Testis (tissue), 2 donors: ENCODE measurements at regions not wholly inside any gene's neighbourhood (a gene's known extent, or its start where the extent isn't known, plus 50 kb on each side); places are given as distances from the start of the nearest gene placed in this dataset.

Source experiments
- DNase-seq: peaks from one replicate; pipeline ENCODE4 v3.0.0-alpha.2; 2019
- H3K27ac ChIP-seq, 2 donors: fragments of 200-600 bp; sonication (generic); one replicate each; pipeline ENCODE4 v1.5.1; 2019
- H3K27me3 ChIP-seq: fragments of 200-600 bp; sonication (generic); one replicate; pipeline ENCODE4 v1.5.1; 2019
- H3K36me3 ChIP-seq: fragments of 200-600 bp; sonication (generic); one replicate; pipeline ENCODE4 v1.5.1; 2017; ENCODE audit warnings: low read depth; ENCODE audit errors: missing control alignments
- H3K4me1 ChIP-seq: fragments of 200-600 bp; sonication (generic); one replicate; pipeline ENCODE4 v1.5.1; 2019
- H3K4me3 ChIP-seq, 2 donors: fragments of 200-600 bp; sonication (generic); one replicate each; pipeline ENCODE4 v1.5.1; 2017 to 2019
- H3K9me3 ChIP-seq: fragments of 200-600 bp; sonication (generic); one replicate; pipeline ENCODE4 v1.5.1; 2017
- CTCF ChIP-seq, 3 experiments: fragments of 450-650 bp in 2 of 3; fragments of 200-600 bp in 1 of 3; sonication (generic) in 1 of 3; IDR thresholded peaks; one replicate each; pipeline ENCODE4 v1.5.1; 2016 to 2019; ENCODE audit warnings: antibody characterized with exemption in 3 of 3, mild to moderate bottlenecking in 2 of 3, moderate library complexity in 1 of 3
- POLR2A ChIP-seq: fragments of 450-650 bp; IDR thresholded peaks from one replicate; pipeline ENCODE4 v1.6.1; 2017; ENCODE audit warnings: antibody characterized with exemption, mild to moderate bottlenecking, moderate library complexity
- WGBS, 2 donors: methylation state at CpG; one replicate each; pipeline ENCODE4 v1.1.5; 2018; 5-methylcytosine and 5-hydroxymethylcytosine counted together
- intact Hi-C: fragments of 100-400 bp; cut with DNase I; formaldehyde crosslinking; loops from one replicate; pipeline ENCODE4 v1.15.1; 2023; ENCODE audit warnings: low total_unique reads

- Histone ChIP-seq H3K9me3 (no peaks in the 10 kb centered on the region), H3K4me3 (no peak overlapping the region), H3K27me3 (no peaks in the 10 kb centered on the region), H3K27ac (no peak overlapping the region), H3K36me3 (no peaks in the 10 kb centered on the region), H3K4me1 (no peaks in the 10 kb centered on the region)
- TF ChIP-seq CTCF (IDR thresholded peaks at IDR 0.05) (no peak), POLR2A (no peak)
- intact Hi-C loops: no loop called here
- no peak for DNase-seq
- WGBS, 2 donors: 81 to 84% methylated on average over 4 of the region's 4 CpGs
Observed at GRCh38 chr15:85961821-85962220, 117.8 kb upstream of the AGBL1 start.

- Histone ChIP-seq H3K36me3 (no peaks in the 10 kb centered on the region), H3K27me3 (no peaks in the 10 kb centered on the region), H3K27ac (no peak overlapping the region), H3K4me3 (no peak overlapping the region), H3K4me1 (no peaks in the 10 kb centered on the region), H3K9me3 (no peaks in the 10 kb centered on the region)
- no peak for TF ChIP-seq POLR2A
- no peak for TF ChIP-seq CTCF (IDR thresholded peaks at IDR 0.05)
- intact Hi-C loops: no loop called here
- no peak for DNase-seq
- 77 to 84% methylated on average over 4 of the region's 4 CpGs for WGBS, 2 donors
Observed at GRCh38 chr15:85963262-85963760, 116.4 kb upstream of the AGBL1 start.

GRCh38 chr15:85964471-85964870, 115.2 kb upstream of the AGBL1 start:
- no peaks in the 10 kb centered on the region for H3K9me3 ChIP-seq
- TF ChIP-seq CTCF (IDR thresholded peaks at IDR 0.05) (no peak), POLR2A (no peak)
- DNase-seq: no peak
- WGBS, 2 donors: 47 to 56% methylated on average over 2 of the region's 2 CpGs
- intact Hi-C loops: no loop called here
- H3K27me3 ChIP-seq: no peaks in the 10 kb centered on the region
- no peaks in the 10 kb centered on the region for H3K36me3 ChIP-seq
- H3K4me1 ChIP-seq: no peaks in the 10 kb centered on the region
- no peak overlapping the region for H3K4me3 ChIP-seq
- no peak overlapping the region for H3K27ac ChIP-seq

GRCh38 chr15:85967553-85967952, 112.1 kb upstream of the AGBL1 start:
- Histone ChIP-seq H3K27ac (no peak overlapping the region), H3K4me3 (no peak overlapping the region), H3K27me3 (no peaks in the 10 kb centered on the region), H3K36me3 (no peaks in the 10 kb centered on the region), H3K9me3 (no peaks in the 10 kb centered on the region), H3K4me1 (no peaks in the 10 kb centered on the region)
- TF ChIP-seq CTCF (IDR thresholded peaks at IDR 0.05): no peak
- WGBS, 2 donors: 57 to 60% methylated on average over 2 of the region's 2 CpGs
- DNase-seq: no peak
- intact Hi-C loops: no loop called here

GRCh38 chr15:85972805-85973540, 106.7 kb upstream of the AGBL1 start:
- no peaks in the 10 kb centered on the region for H3K36me3 ChIP-seq
- no peaks in the 10 kb centered on the region for H3K27me3 ChIP-seq
- 79 to 83% methylated on average over 3 of the region's 3 CpGs for WGBS, 2 donors
- H3K27ac ChIP-seq: no peak overlapping the region
- no peaks in the 10 kb centered on the region for H3K4me1 ChIP-seq
- no peak for TF ChIP-seq POLR2A
- TF ChIP-seq CTCF (IDR thresholded peaks at IDR 0.05): no peak
- no peak overlapping the region for H3K4me3 ChIP-seq
- no peak for DNase-seq
- H3K9me3 ChIP-seq: no peaks in the 10 kb centered on the region
- intact Hi-C loops: no loop called here
